GM21825 (cell line): ENCODE measurements at regions not wholly inside any gene's neighbourhood (a gene's known extent, or its start where the extent isn't known, plus 50 kb on each side); places are given as distances from the start of the nearest gene placed in this dataset.

Source experiments
- ATAC-seq: cut with Tn5 transposase; IDR thresholded peaks from one replicate; pipeline ENCODE4 v1.9.1; 2021; ENCODE audit warnings: mild to moderate bottlenecking, moderate library complexity; ENCODE audit not compliant: unreplicated experiment

DNA sequence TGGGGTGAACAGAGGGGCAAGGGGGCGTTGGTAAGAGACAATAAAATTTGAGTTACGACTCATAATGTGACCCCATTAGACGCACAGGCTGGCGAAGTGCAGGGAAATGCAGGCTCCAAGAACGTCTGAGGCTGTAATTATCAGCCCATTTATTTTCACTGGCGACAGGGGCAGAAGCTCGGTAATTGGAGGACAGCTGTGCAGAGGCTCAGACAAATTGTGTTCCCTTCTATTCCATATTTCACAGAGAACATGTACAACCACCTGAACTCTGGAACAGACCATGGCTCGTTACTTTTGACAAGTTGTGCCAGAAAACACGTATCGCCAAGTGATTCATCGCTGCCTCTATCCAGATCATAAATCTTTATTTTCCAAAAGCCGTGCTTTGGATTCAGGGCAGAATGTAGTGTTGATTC lies 137.3 kb upstream of the FRMD4A start:
- no peak for ATAC-seq

DNA sequence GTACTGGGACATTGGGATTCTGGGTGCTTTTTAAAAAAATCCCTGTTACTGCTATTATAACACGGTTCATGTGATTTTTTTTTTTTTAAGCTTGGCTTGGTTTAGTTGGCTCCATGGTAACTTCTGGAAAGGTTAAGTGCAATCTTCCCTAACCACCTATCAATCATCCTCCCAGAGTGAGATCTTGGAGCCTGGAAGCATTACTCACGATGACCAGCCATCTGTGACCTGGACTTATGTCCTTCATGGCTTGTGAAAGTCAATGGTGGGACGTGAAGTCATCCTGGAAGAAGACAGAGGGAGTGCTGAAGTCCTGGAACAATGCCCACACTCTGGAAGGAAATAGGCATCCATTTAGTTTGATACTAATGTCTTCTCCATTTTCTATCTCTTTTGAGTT lies 135.5 kb upstream of the FRMD4A start:
- no peak for ATAC-seq

DNA sequence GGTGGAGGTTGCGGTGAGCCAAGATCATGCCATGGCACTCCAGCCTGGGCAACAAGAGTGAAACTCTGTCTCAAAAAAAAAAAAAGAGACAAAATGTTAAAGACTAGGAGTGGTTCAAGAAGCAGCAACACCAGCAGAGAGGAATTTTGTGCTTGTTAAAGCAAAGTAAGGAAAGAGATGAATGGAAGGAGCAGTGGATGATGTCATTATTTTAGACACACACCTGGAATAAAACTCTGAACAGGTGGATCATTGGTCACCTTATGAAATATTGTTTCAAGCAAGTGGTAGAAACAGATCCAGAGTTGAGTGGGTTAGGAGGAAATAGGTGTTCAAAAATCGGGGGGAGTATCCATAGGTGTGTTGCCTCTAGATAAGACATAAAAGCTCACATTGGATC lies 129.7 kb upstream of the FRMD4A start:
- ATAC-seq: no peak

DNA sequence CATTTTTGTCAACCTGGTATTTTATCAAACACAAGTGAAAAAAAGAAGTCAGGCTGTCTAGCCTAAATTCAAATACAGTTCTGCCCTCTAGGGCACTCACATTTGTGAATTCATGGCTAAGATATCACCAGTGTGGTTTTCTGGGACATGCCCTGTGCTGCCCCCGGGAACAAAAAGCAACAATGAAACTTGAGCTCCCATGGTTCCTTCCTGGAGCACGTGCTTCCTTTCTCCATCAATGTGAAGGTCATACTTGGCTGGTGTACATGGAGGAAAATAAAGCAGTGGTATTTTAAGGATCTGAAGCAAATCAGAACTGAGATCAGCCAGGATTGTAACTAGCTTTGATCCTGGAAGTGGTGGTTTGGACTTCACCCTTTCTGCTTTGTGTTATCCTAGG lies 128.9 kb upstream of the FRMD4A start:
- no peak for ATAC-seq

DNA sequence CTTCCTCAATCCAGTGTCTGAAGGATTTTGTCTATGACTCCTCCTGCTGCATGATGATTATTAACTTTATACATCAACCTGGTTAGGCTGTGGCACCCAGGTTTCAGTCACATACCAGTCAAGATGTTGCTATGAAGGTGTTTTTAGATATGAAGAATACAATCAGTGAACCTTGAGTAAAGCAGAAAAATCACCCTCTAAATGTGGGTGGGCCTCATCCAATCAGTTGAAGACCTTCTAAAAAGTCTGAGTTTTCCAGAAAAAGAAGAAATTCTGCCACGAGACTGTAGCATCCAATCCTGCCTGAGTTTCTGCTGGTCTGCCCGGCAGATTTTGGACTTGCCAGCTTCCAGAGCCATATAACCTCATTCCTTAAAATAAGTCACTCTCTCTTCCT lies 126.1 kb upstream of the FRMD4A start:
- ATAC-seq: no peak

DNA sequence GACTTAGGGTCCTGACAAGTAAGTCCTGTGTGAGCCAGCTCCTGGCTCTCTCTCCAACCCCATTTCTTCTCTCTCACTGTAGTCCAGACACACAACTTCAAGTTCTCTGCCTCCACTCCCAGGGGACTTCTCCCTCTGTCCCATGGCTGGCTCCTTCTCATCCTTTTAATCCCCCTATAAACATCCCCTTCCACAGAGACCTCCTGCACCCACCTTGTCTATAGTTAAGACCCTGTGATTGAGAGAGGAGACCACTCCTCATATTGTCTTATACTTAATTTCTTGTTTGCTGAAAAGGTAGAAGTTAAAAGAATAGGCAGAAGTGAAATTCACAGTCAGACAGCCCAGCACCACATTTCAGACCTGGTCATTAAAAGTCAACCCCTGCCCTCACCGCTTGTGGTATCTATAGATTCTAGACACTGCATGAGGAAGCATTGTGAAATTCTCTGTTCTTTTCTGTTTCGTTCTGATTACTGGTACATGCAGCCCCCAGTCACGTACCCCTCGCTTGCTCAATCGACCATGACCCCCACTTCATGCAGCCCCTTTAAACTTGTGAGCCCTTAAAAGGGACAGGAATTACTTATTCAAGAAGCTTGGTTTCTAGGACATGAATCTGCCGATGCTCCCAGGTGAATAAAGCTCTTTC lies 125.6 kb upstream of the FRMD4A start:
- ATAC-seq: no peak

DNA sequence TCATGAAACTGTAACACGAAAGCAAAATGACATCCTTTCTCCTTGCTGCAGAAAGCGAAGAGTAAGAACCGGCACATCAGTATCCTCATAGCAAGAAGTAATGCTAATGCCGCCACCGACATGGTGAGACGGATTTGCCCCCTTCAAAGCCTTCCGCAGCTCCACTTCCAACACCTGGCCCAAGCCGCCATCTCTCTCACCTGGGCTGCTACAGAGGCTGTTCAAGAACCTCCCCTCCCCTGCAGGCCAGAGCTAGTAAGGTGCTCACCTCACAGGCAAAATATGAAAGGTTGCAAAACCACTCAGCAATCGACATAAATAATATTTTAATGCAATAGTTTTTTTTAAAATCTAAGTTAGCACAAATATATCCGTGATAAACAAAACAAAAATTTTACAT lies 123.9 kb upstream of the FRMD4A start:
- no peak for ATAC-seq

DNA sequence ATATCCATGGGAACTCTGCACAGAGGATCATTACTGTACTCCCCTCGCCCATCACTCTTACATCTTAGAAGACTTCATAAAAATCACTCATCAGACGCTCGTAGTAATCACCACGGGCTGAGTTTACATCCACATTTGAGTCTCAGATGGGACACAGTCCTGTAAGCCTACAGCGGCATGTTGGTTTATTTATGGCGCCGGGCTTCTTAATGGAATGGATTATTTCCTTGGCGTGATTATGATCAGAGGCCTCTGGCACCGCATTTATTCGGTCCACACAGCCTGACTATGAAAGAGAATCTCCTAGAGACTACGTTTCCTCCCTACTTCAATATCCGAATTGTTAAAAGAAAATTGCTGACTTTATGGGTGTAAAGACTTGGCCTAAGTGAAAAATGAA lies 123.5 kb upstream of the FRMD4A start:
- ATAC-seq: no peak

DNA sequence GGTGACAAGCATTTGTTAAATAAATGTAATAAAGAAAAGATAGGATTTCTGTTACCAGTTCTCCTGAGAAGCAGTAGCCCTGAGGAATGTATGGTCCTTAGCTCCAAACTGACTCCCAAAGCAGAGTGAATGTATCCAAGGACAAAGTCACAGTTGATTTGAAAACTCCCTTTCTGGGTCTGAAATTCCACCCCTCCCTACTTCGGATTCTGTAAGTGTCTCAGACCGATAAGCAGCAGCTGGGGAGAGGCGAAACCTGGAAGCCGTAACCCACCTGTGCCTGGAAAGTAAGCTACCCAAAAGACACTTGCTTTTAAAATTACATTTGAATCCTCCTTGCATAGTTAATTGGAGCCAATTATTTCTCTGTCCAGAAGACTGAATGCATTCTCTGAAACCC lies 122.9 kb upstream of the FRMD4A start:
- ATAC-seq: no peak

DNA sequence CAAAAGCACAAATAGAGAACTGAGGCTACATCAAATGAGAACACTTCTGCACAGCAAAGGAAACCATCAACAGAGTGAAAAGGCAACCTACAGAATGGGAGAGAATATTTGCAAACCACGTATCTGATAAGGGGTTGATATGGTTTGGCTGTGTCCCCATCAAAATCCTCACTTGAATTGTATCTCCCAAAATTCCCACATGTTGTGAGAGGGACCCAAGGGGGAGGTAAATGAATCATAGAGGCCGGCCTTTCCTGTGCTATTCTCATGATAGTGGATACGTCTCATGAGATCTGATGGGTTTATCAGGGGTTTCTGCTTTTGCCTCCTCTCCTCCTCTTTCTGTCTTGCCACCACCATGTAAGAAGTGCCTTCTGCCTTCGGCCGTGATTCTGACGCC lies 120.6 kb upstream of the FRMD4A start:
- no peak for ATAC-seq

DNA sequence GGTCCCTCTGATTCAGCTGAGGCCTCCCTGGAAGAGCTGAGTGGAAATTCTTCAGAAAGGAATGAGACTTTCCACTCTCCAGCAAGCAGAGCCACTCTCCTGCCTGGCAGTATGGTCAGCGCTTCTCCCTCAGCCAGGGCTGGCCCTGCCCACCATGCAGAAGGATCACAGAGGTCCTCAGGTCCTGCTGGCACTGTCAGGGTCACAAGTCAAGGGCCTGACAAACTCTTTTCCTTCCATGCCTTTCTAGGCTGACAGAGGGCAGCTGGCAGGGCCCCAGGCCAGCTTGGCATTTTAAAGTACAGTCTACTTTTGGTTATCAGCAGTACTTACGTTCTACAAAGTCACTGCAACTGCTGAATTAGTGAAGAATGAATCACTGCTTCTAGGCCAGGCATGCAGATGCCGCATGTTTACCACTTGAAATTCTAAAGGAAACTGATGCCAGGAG lies 119.3 kb upstream of the FRMD4A start:
- no peak for ATAC-seq

DNA sequence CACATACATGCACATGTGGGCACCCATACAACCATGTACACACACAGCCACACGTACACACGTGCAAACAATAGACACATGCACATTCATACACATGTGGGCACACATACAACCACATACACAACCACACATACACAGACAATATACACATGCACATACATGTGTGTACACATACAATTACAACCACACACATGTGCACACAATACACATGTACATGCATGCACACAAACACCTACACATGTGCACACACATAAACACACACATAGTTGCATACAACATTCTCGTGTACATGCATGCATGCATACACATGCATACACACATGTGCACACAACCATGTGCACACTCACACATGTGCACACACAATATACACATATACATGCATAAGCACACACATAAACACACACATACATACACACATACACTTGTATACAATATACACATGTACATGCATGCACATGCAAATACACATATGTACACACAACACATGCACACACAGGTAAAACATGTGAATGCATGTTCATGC lies 118.6 kb upstream of the FRMD4A start:
- no peak for ATAC-seq

DNA sequence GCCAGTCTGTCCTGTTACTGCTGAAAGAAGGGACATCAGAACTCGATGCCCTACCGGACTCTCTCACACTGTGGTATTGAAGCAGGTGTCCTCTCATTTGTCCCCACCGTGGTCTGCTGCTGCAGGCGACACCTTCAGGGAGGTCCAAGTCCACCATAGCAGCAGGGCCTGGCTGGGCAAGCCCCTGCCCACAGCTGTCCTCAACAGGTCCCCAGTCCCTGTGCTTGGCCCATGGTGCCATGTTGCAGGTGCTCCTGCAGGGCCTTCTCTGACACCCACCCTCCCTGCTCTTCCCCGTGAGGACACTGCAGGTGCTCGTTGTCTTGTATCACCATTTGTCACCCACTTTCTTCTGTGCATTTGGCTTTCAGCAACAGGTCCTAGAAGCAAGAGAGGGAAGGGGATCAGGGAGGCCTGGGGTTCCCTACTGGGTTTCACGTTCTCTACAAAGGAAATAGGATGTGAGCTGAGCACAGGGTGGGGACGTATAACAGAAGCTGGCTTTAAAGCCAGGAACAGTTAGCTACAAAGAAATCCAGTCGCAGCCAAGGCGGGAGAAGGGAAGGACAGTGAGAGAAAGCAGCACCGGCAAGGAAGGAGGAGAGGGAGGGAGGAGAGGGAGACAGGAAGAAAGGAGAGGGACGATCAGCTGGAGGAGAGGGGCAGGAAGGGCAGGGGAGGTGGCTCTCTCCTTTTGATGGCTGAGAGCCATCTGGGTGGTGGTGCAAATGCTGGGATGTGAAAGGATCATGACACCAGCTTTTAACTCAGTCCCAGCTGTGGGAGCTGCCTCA lies 117.7 kb upstream of the FRMD4A start:
- ATAC-seq: no peak

DNA sequence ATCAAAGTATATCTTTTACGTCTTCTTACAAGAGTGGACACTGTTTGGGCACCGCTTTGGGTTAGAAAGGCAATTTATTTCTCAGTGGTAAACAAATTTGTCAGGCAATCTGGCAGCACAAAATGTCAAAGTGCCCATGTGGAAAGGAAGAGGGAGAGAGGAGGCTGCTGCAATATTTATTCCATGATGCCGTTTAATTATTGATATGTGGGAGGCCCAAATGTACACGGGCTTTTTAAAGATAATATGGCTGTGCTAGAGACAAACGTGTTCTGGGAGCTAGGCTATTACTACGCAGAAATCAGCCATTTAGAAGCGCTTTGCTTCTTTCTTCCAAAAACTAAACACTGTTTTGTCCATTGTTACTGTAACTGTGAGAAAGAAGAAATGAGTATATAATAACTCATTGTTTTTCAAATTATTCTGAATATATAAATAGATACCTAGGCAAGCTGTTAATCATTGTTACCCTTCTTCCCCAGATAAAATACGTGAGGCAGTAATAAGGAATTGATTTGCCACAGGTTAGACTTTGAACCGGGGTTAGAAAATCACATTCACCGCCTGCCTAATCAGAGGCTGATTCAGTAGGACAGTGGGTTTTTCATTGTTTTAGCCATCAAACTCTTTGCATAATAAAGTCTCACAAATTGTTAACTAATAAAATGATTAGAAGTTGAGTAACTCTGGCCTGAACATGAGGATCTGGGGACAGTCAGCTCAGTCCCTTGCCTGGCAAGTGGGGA lies 116.5 kb upstream of the FRMD4A start:
- ATAC-seq: no peak

DNA sequence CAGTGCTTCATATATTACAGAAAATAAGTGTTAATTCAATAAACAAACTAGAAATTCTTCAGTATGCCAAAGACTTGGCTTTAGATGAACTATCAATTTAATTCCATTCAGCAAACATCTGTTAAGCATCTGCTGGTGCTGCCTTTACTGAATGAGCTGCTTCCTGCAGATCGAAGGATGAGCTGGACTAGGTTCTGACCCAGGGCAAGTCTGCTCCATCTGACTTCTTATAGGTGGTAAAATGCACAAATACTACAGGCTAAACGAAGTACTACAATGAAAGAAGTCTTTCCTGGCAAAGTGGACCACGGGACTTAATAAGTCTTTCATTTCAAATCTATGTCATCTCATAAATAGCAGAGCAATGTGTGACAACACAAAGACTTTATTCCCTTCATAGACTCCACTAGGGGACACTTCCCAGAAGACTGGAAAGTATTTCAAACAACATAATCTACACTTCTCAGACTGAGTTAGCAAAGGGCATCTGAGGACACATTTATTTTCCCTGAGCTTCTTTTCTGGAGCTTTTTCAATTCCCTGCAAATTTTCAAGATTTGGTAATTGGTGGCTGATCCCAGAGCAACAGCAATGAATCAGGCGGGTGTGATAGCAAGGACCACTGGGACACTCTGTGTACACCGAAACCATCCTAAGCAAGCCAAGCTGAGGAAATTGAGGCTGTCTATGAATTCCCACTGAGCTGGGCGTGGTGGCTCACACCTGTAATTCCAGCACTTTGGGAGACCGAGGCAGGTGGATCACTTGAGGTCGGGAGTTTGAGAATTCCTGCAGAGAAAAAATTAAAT lies 108.9 kb upstream of the FRMD4A start:
- ATAC-seq: no peak

DNA sequence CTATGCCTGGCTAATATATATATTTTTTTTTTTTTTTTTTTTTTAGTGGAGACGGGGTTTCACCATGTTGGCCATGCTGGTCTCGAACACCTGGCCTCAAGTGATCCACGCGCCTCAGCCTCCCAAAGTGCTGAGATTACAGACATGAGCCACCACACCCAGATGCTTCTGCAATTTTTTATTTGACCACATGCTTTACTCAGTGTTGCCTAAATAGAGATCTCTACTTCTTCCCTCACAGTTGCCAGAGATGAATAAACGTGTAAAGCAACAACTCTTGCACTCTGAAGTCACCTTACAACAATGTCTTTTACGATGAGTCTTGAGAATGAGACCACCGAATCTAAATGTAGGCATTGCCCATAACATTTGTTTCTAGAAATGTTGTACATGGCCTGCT lies 107.9 kb upstream of the FRMD4A start:
- no peak for ATAC-seq

DNA sequence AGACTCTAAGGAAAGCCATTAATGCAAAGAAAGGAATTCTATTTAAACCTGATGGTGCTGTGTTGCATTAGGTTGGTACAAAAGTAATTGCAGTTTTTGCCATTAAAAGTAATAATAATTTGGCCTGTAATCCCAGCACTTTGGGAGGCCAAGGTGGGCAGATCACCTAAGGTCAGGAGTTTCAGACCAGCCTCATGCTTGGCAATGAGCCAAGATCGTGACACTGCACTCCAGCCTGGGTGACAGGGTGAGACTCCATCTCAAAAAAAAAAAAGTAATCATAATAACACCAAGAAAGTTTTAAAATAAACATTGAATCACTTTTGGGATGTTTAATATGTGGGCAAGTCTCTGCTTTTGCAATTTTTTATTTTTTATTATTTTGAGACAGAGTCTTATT lies 107.3 kb upstream of the FRMD4A start:
- no peak for ATAC-seq

DNA sequence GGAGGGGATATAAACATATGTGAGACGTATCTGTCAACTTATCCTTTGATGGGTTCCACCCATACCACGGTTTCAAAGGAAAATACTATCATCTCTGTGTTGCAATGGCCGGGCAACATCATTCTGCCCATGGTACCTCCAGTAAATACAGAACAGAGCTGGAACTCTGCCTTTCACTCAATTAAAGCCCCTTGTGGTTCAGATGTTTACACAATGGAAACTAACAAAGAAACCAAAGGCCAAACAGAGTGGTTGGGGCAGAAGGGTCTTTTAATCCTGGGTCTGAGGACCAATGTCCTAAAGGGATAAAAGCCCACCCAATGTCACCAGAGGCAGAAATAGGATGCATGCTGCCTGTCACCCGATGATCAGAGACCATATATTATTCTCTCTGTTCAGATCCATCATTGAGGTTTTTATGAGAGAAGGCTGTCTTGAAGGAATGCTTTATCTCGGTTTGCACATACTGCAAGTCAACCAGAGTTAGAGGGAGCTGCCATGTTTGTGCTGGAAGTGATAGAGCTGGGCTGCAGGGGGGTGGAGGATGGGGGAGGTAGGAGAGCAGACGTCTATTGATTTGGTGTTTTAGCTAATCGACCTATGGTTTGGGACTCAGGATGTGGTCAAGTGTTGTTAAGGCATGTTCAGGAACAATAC lies 105.4 kb upstream of the FRMD4A start:
- ATAC-seq: no peak

DNA sequence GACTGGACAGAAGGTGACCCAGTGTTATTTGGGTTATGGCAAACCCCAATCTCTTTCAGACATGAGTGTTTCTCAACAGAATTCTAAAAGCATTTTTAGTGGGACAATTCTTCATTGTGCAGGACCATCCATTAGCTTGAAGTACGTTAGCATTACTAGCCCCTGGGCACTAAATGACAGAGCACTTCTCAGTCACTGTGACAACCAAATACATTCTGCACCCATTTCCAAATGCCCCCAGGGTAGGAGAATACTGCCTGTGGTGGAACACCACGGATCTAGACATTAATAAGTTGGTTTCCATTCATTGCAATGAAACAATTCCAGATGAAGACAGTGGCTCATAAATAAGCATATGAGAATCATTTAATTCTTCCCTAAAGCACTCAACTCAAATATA lies 102.4 kb upstream of the FRMD4A start:
- ATAC-seq: no peak

DNA sequence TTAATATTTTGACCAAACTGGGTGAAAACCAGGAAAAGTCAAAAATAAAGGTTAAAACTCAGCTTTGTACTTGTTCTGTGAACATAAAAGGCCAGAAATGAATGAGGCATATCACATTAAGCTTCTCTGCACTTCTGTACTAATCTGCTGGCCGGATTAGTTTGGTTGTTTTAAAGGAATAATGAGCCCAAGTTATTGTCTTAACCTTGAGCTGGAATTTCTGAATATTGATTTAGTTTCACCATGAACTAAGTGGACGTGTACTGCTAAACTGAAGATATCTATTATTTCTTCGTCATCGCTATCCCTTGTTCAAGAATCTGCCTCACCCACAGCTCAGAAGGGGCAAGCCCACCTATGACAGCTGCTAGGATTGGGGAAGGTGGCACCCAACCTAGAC lies 101.1 kb upstream of the FRMD4A start:
- ATAC-seq: no peak
